Heart left ventricle (tissue), 16 donors: ENCODE measurements at regions not wholly inside any gene's neighbourhood (a gene's known extent, or its start where the extent isn't known, plus 50 kb on each side); places are given as distances from the start of the nearest gene placed in this dataset.

Source experiments
- ATAC-seq, 4 donors: fragments of 200-7000 bp; cut with Tn5 transposase; one replicate each; pipeline ENCODE4 v1.9.1; 2020 to 2022; ENCODE audit warnings: moderate library complexity in 4 of 4, mild to moderate bottlenecking in 3 of 4, moderate number of reproducible peaks in 1 of 4
- DNase-seq, 5 donors: peaks; one replicate each; pipeline ENCODE4 v3.0.0-alpha.2; 2020
- H3K27ac ChIP-seq, 12 donors: fragments of 200-600 bp; sonication (generic) in 4 of 12; one replicate each; pipeline versions ENCODE4 v1.5.0 to v1.8.0; 2016 to 2022; ENCODE audit warnings: mild to moderate bottlenecking in 2 of 12
- H3K27me3 ChIP-seq, 9 donors: fragments of 200-600 bp; sonication (generic) in 2 of 9; one replicate each; pipeline versions ENCODE4 v1.5.1 to v1.8.0; 2016 to 2022; ENCODE audit warnings: mild to moderate bottlenecking in 3 of 9
- H3K36me3 ChIP-seq, 9 donors: fragments of 200-600 bp; sonication (generic) in 2 of 9; one replicate each; pipeline versions ENCODE4 v1.5.0 to v1.8.0; 2018 to 2022; ENCODE audit warnings: mild to moderate bottlenecking in 2 of 9
- H3K4me1 ChIP-seq, 12 donors: fragments of 200-600 bp; sonication (generic) in 4 of 12; one replicate each; pipeline versions ENCODE4 v1.5.0 to v1.8.0; 2016 to 2022; ENCODE audit warnings: mild to moderate bottlenecking in 3 of 12
- H3K4me3 ChIP-seq, 12 donors: fragments of 200-600 bp; sonication (generic) in 4 of 12; one replicate each; pipeline versions ENCODE4 v1.5.0 to v1.8.0; 2017 to 2022; ENCODE audit warnings: mild to moderate bottlenecking in 9 of 12, moderate library complexity in 4 of 12
- H3K9me3 ChIP-seq, 12 donors: fragments of 200-600 bp; sonication (generic) in 4 of 12; one replicate each; pipeline versions ENCODE4 v1.5.0 to v1.8.0; 2016 to 2022; ENCODE audit warnings: mild to moderate bottlenecking in 1 of 12
- POLR2A ChIP-seq, 2 donors: fragments of 450-650 bp; IDR thresholded peaks; one replicate each; pipeline ENCODE4 v1.6.1; 2017; ENCODE audit warnings: antibody characterized with exemption in 2 of 2, mild to moderate bottlenecking in 2 of 2, moderate library complexity in 2 of 2
- WGBS, 4 donors: extraction: QIAGEN DNeasy Blood & Tissue Kit in 2 of 4; methylation state at CpG; one replicate each; pipeline versions ENCODE4 v1.1.5 to v1.1.7; 2013 to 2018; 5-methylcytosine and 5-hydroxymethylcytosine counted together
- intact Hi-C, 10 donors: fragments of 100-400 bp; cut with DNase I; formaldehyde crosslinking; loops; one replicate each; pipeline versions ENCODE4 v1.11.1 to v1.14.2; 2022
- TF ChIP-seq, protein P1 (sequence below), 12 donors: fragments of 200-600 bp; sonication (generic) in 4 of 12; IDR thresholded peaks; one replicate each; pipeline versions ENCODE4 v1.5.0 to v1.8.0; 2018 to 2022; ENCODE audit warnings: antibody characterized with exemption in 12 of 12, mild to moderate bottlenecking in 5 of 12
- donor health status: ischemic (EF 13 %, LVEDD 7.1; RV severe dilation, severe dysfunction).
- donor health status: healthy with polysubstance abuse.
- donor health status: DM: no; HTN: yes; CAD: no.
- donor health status: DM: no; HTN: no; CAD: no.
- donor health status: ischemic (EF 25% LVEDD 6.9; RV normal size, moderate dysfunction).
- donor health status: ischemic (EF 25% LVEDD 5.7; RV mildly dilated, moderate dysfunction).
- donor health status: healthy.
- donor health status: DM: yes; HTN: yes; CAD: no.
- donor health status: ischemic (EF 35%, LVEDD 5.7; RV mildly dilated, moderate dysfunction).
- donor health status: nonischemic (EF 11% LVEDD 7.7; RV severe dilation, severe dysfunction).
- donor health status: DM: yes; HTN: yes; CAD: no.
- donor health status: PGD.
- donor health status: ischemic (EF 29% LVEDD 5.4; RV normal size, mild dysfunction).
- donor health status: nonischemic (EF 23%, LVEDD 6.1; RV moderate dilation, normal function).

DNA sequence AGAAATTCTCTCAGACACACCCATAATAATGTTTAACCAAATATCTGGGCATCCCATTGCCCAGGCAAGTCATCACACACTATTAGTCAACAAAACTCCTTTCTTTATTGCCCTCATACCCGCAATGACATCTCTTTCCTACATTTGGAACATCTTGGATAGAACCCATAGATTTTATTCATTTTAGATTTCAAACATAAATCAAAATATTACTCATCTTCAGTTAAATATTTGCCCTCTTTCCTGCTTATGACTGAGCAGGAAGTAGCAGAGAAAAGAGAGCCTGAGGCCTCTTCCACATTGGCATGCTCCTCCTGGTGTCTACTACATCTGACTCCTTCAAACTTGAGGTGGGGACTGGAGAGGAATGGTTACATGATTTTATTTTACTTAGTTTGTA, 592.0 kb downstream of the CHSY3 start:
- no peak for ATAC-seq
- H3K36me3 ChIP-seq: no peaks in the 10 kb centered on the region
- intact Hi-C loops: no loop called here
- WGBS, 4 donors: 90 to 96% (median 93%) methylated on average over 1 of the region's 1 CpG
- TF ChIP-seq, protein P1, sequence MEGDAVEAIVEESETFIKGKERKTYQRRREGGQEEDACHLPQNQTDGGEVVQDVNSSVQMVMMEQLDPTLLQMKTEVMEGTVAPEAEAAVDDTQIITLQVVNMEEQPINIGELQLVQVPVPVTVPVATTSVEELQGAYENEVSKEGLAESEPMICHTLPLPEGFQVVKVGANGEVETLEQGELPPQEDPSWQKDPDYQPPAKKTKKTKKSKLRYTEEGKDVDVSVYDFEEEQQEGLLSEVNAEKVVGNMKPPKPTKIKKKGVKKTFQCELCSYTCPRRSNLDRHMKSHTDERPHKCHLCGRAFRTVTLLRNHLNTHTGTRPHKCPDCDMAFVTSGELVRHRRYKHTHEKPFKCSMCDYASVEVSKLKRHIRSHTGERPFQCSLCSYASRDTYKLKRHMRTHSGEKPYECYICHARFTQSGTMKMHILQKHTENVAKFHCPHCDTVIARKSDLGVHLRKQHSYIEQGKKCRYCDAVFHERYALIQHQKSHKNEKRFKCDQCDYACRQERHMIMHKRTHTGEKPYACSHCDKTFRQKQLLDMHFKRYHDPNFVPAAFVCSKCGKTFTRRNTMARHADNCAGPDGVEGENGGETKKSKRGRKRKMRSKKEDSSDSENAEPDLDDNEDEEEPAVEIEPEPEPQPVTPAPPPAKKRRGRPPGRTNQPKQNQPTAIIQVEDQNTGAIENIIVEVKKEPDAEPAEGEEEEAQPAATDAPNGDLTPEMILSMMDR (IDR thresholded peaks at IDR 0.05): no peak
- no peak for TF ChIP-seq POLR2A (IDR thresholded peaks at IDR 0.05)
- H3K9me3 ChIP-seq: peaks cover 0 to 28% (median 0%) of the 10 kb centered on the region in 12 donors
- H3K27me3 ChIP-seq: no peaks in the 10 kb centered on the region
- no peaks in the 10 kb centered on the region for H3K4me1 ChIP-seq
- H3K27ac ChIP-seq: no peak overlapping the region
- DNase-seq: no peak
- H3K4me3 ChIP-seq: no peak overlapping the region

DNA sequence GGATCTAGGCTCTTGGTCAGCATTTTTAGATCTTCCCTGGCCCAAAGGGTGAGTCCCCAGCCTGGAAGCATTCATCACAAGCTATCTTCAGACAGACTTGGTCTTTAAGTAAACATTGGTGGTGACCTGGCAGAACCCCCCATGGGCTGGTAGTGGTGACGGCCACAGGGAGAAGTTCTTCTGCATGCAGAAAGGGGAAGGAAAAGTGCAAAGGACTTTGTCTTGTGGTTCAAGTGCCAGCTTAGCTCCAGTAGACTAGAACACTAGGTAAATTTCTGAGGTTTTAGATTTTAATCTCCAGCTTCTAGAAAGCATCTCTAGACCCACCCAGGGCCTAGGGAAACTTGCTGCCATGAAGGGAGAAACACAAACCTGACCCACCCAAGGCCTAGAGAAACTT, 584.0 kb downstream of the CHSY3 start:
- TF ChIP-seq, protein P1 (IDR thresholded peaks at IDR 0.05): no peak
- TF ChIP-seq POLR2A (IDR thresholded peaks at IDR 0.05): no peak
- 69 to 92% (median 82%) methylated on average over 1 of the region's 1 CpG for WGBS, 4 donors
- DNase-seq (no peak), ATAC-seq (no peak)
- Histone ChIP-seq H3K27me3 (no peaks in the 10 kb centered on the region), H3K36me3 (no peaks in the 10 kb centered on the region), H3K4me1 (no peaks in the 10 kb centered on the region), H3K27ac (no peak overlapping the region), H3K9me3 (peaks cover 0 to 7% (median 0%) of the 10 kb centered on the region in 12 donors), H3K4me3 (no peak overlapping the region)
- intact Hi-C loops: no loop called here

DNA sequence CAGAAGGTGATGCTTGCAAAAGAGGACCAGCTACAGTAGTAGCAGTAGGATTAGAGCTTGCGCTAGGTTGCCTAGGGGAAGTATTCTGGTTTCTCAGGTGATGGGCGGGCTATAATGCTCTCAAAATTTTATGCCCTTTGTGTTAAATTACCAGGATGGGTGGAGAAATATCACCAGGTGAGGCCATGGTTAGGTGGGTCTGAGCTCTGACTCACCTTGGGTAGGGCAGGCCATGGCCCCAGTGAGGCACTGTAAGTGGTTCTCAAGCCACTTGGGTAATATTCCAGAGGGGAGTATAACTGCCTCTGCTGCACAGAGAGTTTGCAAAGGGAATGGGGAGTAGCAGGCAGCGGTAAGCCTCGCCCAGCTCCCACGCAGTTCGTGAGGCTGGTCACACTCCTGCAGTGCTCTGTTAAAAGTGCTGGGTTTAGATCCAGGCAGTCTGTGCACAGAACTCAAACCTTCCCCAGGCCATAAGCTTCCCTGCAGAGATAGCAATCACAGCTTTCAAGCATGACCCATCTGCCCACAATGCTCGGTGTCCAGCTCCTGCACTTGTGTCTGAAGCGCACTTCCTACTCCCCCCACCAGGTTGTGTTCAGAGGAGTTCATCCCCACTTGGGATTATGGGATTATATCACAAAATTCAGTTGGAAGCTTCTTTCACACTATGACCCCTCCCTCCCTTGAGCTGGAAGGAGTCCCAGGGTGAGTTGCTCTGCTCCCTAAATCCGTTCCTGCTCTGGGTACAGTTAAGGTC, 575.0 kb downstream of the CHSY3 start:
- Histone ChIP-seq H3K4me3 (no peak overlapping the region), H3K36me3 (no peaks in the 10 kb centered on the region), H3K9me3 (peaks cover 0 to 25% (median 11%) of the 10 kb centered on the region in 12 donors), H3K27ac (no peak overlapping the region), H3K4me1 (no peaks in the 10 kb centered on the region), H3K27me3 (no peaks in the 10 kb centered on the region)
- no peak for ATAC-seq
- 77 to 86% (median 84%) methylated on average over 6 to 9 of the region's 9 CpGs for WGBS, 4 donors
- no peak for DNase-seq
- TF ChIP-seq, protein P1 (IDR thresholded peaks at IDR 0.05): no peak
- TF ChIP-seq POLR2A (IDR thresholded peaks at IDR 0.05): no peak
- intact Hi-C loops: no loop called here

- H3K27me3 ChIP-seq: no peaks in the 10 kb centered on the region
- WGBS, 4 donors: 85 to 94% (median 90%) methylated on average over 6 of the region's 6 CpGs
- no peak for DNase-seq
- no peak overlapping the region for H3K27ac ChIP-seq
- no peak for ATAC-seq
- no peak for TF ChIP-seq POLR2A (IDR thresholded peaks at IDR 0.05)
- TF ChIP-seq, protein P1 (IDR thresholded peaks at IDR 0.05): no peak
- peaks cover 0 to 37% (median 11%) of the 10 kb centered on the region in 12 donors for H3K9me3 ChIP-seq
- H3K4me3 ChIP-seq: no peak overlapping the region
- H3K36me3 ChIP-seq: no peaks in the 10 kb centered on the region
- intact Hi-C loops: no loop called here
- H3K4me1 ChIP-seq: no peaks in the 10 kb centered on the region
Measured at GRCh38 chr5:130476325-130476724, 572.1 kb downstream of the CHSY3 start.
